Neural cell (in vitro differentiated cells): ENCODE measurements at regions not wholly inside any gene's neighbourhood (a gene's known extent, or its start where the extent isn't known, plus 50 kb on each side); places are given as distances from the start of the nearest gene placed in this dataset.

Source experiments
- EP300 ChIP-seq: fragments of 450-650 bp; conservative IDR thresholded peaks from 2 replicates; pipeline ENCODE4 v1.6.1; 2014; ENCODE audit warnings: antibody characterized with exemption, mild to moderate bottlenecking, moderate library complexity; ENCODE audit not compliant: poor library complexity, severe bottlenecking
- EZH2 ChIP-seq: fragments of 200-600, 300-800 bp; shearing (Covaris generic), sonication (generic); IDR thresholded peaks from 2 replicates; pipeline ENCODE4 v1.6.1; 2014; ENCODE audit warnings: antibody characterized with exemption, low read length, borderline replicate concordance, mild to moderate bottlenecking; ENCODE audit not compliant: insufficient read depth, poor library complexity, severe bottlenecking
- MXI1 ChIP-seq: fragments of 450-650 bp; conservative IDR thresholded peaks from 2 replicates; pipeline ENCODE4 v1.6.1; 2014; ENCODE audit warnings: antibody characterized with exemption, mild to moderate bottlenecking; ENCODE audit not compliant: poor library complexity, severe bottlenecking
- POLR2AphosphoS5 ChIP-seq: IDR thresholded peaks from 2 replicates; pipeline ENCODE4 v1.6.1; 2012
- RAD21 ChIP-seq: fragments of 450-650 bp; conservative IDR thresholded peaks from 2 replicates; pipeline ENCODE4 v1.6.1; 2014; ENCODE audit warnings: antibody characterized with exemption, mild to moderate bottlenecking, moderate library complexity
- TF ChIP-seq, protein P1 (sequence below): fragments of 450-650 bp; IDR thresholded peaks from 2 replicates; pipeline ENCODE4 v1.5.1; 2014; ENCODE audit warnings: antibody characterized with exemption, mild to moderate bottlenecking, moderate library complexity; ENCODE audit not compliant: poor library complexity, severe bottlenecking

DNA sequence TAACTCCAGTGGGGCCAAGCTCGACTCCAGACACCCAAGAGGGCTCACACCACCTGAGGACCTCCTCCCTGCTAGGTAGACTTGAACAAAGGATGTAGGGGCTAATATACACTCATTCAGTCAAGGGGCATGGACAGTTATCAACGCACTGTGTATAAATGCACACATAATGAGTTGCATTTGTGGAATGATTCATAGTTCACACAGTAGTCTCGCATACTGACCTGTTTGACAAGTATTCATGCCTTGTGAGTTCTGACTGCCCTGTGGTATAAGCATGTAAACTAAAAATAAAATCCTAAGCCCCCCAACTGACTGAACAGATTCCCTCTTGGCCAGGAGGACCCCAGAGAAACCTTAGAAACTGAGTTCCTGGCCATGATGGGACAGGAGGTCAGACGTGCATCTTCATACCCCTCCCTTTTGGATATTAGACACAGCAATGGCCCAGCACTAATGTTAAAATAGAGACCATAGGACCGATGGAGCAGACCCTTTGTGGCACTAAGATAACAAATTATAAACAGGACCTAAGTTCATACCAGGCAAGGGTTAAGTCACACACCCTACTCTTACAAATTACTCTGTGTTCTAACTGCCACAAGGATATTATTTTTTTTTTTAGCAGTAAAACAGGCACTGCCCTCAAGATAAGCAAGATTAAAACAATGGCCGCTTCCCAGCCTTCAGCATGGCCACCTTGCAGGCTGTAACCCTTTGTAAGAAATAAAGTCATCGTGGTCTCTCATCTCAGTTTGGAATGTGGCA, 124.4 kb downstream of the TTLL2 start:
- TF ChIP-seq, protein P1, sequence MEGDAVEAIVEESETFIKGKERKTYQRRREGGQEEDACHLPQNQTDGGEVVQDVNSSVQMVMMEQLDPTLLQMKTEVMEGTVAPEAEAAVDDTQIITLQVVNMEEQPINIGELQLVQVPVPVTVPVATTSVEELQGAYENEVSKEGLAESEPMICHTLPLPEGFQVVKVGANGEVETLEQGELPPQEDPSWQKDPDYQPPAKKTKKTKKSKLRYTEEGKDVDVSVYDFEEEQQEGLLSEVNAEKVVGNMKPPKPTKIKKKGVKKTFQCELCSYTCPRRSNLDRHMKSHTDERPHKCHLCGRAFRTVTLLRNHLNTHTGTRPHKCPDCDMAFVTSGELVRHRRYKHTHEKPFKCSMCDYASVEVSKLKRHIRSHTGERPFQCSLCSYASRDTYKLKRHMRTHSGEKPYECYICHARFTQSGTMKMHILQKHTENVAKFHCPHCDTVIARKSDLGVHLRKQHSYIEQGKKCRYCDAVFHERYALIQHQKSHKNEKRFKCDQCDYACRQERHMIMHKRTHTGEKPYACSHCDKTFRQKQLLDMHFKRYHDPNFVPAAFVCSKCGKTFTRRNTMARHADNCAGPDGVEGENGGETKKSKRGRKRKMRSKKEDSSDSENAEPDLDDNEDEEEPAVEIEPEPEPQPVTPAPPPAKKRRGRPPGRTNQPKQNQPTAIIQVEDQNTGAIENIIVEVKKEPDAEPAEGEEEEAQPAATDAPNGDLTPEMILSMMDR: no peak
- no peak for TF ChIP-seq POLR2AphosphoS5
- TF ChIP-seq EZH2: no peak
- no peak for TF ChIP-seq RAD21
- no peak for TF ChIP-seq EP300
- TF ChIP-seq MXI1: no peak
